NT2/D1 (cell line): ENCODE measurements at regions not wholly inside any gene's neighbourhood (a gene's known extent, or its start where the extent isn't known, plus 50 kb on each side); places are given as distances from the start of the nearest gene placed in this dataset.

Experiments used
- SUZ12 ChIP-seq: IDR thresholded peaks from 2 replicates; pipeline ENCODE4 v1.6.1; 2011; ENCODE audit not compliant: insufficient read length, insufficient read depth; ENCODE audit errors: extremely low read depth
- YY1 ChIP-seq: IDR thresholded peaks from 2 replicates; pipeline ENCODE4 v1.6.1; 2011; ENCODE audit not compliant: insufficient read length, insufficient read depth
- ZNF274 ChIP-seq: IDR thresholded peaks from 2 replicates; pipeline ENCODE4 v1.6.1; 2011; ENCODE audit warnings: mild to moderate bottlenecking, low read depth, low read length

- no peak for TF ChIP-seq ZNF274
- TF ChIP-seq YY1 = no peak
- no peak for TF ChIP-seq SUZ12
Observed at GRCh38 chr10:93199191-93199751, 125.6 kb downstream of the CYP26A1 start.
